Activated CD4-positive, alpha-beta memory T cell treated with anti-CD3 and anti-CD28 coated beads for 36 hours (primary cell): ENCODE measurements at regions not wholly inside any gene's neighbourhood (a gene's known extent, or its start where the extent isn't known, plus 50 kb on each side); places are given as distances from the start of the nearest gene placed in this dataset.

Experiments
- CTCF ChIA-PET: fragments of 350-600 bp; sonication (Branson Sonifier 250); formaldehyde crosslinking; loops from one replicate; lab custom pipeline; 2021; ENCODE audit warnings: antibody characterized with exemption, inconsistent platforms; lab: Charles Lee
- POLR2A ChIA-PET: fragments of 350-600 bp; sonication (Branson Sonifier 250); formaldehyde crosslinking; loops from one replicate; lab custom pipeline; 2021; ENCODE audit warnings: antibody characterized with exemption; lab: Charles Lee
- DNase-seq: peaks from one replicate; pipeline ENCODE4 v3.0.0-alpha.2; 2020
- H3K27ac Mint-ChIP-seq: one replicate; pipeline ENCODE4 v1.8.0; 2021; ENCODE audit warnings: mixed read lengths
- H3K27me3 Mint-ChIP-seq: one replicate; pipeline ENCODE4 v1.8.0; 2021; ENCODE audit warnings: mixed read lengths
- H3K36me3 Mint-ChIP-seq: one replicate; pipeline ENCODE4 v1.8.0; 2021; ENCODE audit warnings: mixed read lengths
- H3K4me1 Mint-ChIP-seq: one replicate; pipeline ENCODE4 v1.8.0; 2021; ENCODE audit warnings: low read depth, mixed read lengths
- H3K4me3 Mint-ChIP-seq: one replicate; pipeline ENCODE4 v1.8.0; 2021; ENCODE audit warnings: mild to moderate bottlenecking, mixed read lengths
- H3K9me3 Mint-ChIP-seq: one replicate; pipeline ENCODE4 v1.8.0; 2021; ENCODE audit warnings: mixed read lengths
- intact Hi-C: fragments of 100-400 bp; cut with micrococcal nuclease; formaldehyde crosslinking; loops from one replicate; pipeline ENCODE4 v1.15.1; 2023

DNA sequence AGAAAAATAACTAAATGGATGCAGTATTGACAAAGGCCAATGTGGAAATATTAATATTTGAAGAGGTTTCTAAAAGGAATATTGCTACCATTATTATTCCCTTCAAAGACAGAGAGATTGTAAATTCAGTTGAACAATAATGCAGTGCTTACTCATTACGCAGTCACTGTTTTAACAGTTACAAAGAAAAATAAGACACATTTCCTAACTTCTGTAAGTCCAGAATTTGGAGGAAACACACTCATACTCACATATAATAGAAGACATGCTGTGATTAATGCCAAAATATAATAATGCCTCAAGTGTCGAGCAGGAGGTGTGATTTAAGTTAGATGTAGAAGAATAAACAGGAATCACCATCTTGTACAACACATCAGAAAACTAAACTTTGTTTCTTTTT, 389.2 kb downstream of the FBXO15 start:
- H3K9me3 Mint-ChIP-seq = no peaks in the 10 kb centered on the region
- no peaks in the 10 kb centered on the region for H3K27me3 Mint-ChIP-seq
- no peak for DNase-seq
- ChIA-PET POLR2A (no interaction called here), CTCF (no interaction called here)
- H3K27ac Mint-ChIP-seq = no peak overlapping the region
- intact Hi-C loops = no loop called here
- no peaks in the 10 kb centered on the region for H3K4me1 Mint-ChIP-seq
- no peak overlapping the region for H3K4me3 Mint-ChIP-seq
- no peaks in the 10 kb centered on the region for H3K36me3 Mint-ChIP-seq

DNA sequence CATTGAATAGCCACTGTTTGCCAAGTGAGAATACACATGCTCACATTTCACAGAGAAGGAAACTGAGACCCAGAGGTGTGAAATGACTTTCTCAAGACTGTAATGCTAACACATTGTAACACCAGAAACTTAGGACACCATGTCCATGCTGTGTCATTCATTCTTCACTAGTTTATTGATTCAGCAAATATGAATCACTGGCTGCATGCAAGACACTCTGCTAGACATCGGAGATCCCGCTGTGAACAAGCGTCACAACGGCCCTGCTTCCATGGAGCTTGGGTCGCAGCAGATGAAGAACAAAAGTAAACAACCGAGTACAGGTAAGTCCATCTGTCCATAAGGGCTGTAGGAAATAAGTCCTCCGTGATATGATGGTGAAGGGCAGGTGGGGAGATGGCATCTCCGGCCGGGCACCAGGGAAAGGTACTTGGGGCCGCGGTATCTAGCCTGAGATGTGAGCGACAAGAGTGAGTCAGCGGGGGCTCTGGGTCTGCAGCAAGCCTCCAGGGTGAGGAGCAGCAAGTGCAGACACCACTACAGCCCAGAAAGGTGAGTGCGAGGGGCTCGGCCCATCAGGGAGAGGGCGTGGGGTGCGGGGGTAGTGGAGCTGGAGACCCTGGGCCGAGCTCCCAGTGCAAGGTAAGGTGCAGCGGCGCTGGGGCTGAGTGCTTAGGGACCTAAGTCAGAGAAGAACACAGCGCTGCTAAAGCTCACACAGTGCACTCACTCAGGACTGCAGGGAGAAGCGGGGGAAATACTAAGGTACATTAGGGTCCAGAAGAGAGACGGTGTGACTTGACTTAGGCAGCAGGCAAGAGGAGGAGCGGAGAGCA, 391.2 kb downstream of the FBXO15 start:
- intact Hi-C loops = no loop called here
- H3K9me3 Mint-ChIP-seq = no peaks in the 10 kb centered on the region
- no peaks in the 10 kb centered on the region for H3K4me1 Mint-ChIP-seq
- H3K27me3 Mint-ChIP-seq = no peaks in the 10 kb centered on the region
- H3K36me3 Mint-ChIP-seq = no peaks in the 10 kb centered on the region
- no peak overlapping the region for H3K27ac Mint-ChIP-seq
- ChIA-PET POLR2A (no interaction called here), CTCF (no interaction called here)
- DNase-seq = no peak
- no peak overlapping the region for H3K4me3 Mint-ChIP-seq

- no peak for DNase-seq
- H3K36me3 Mint-ChIP-seq = no peaks in the 10 kb centered on the region
- no peaks in the 10 kb centered on the region for H3K4me1 Mint-ChIP-seq
- no peak overlapping the region for H3K4me3 Mint-ChIP-seq
- no peaks in the 10 kb centered on the region for H3K27me3 Mint-ChIP-seq
- intact Hi-C loops = no loop called here
- H3K9me3 Mint-ChIP-seq = no peaks in the 10 kb centered on the region
- ChIA-PET CTCF (no interaction called here), POLR2A (interaction anchor here (0.5 kb wide), 1 partner anchor 8 kb away, joined by 3 read pairs; no protein-coding TSS in a partner anchor)
- no peak overlapping the region for H3K27ac Mint-ChIP-seq
These were observed 394.7 kb downstream of the FBXO15 start for GRCh38 chr18:73752965-73753364.

GRCh38 chr18:73752546-73752945, 395.1 kb downstream of the FBXO15 start:
- Mint-ChIP-seq H3K9me3 (no peaks in the 10 kb centered on the region), H3K4me1 (no peaks in the 10 kb centered on the region), H3K27ac (no peak overlapping the region), H3K4me3 (no peak overlapping the region), H3K27me3 (no peaks in the 10 kb centered on the region), H3K36me3 (no peaks in the 10 kb centered on the region)
- ChIA-PET POLR2A (interaction anchor here (0.5 kb wide), 1 partner anchor 8 kb away, joined by 3 read pairs; no protein-coding TSS in a partner anchor), CTCF (no interaction called here)
- no peak for DNase-seq
- intact Hi-C loops = no loop called here

DNA sequence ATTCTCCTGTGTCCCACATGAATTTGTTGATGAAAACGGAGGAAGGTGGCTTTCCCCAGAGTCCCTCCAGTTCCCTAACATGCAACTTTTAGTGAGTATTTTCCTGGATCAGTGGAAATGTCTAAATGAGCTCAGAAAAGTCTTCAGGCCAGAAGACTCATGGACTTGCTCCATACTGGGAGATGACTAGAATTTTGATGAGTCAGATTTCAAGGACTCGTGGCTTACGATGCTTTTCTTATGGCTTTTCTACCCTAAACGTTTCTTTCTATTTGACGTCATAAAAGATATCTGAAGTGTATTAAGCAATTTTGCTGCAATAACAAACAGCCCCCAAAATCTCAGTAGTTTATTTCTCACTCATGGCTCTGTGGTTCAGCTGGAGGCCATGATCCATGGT, 397.6 kb downstream of the FBXO15 start:
- H3K27me3 Mint-ChIP-seq = no peaks in the 10 kb centered on the region

DNA sequence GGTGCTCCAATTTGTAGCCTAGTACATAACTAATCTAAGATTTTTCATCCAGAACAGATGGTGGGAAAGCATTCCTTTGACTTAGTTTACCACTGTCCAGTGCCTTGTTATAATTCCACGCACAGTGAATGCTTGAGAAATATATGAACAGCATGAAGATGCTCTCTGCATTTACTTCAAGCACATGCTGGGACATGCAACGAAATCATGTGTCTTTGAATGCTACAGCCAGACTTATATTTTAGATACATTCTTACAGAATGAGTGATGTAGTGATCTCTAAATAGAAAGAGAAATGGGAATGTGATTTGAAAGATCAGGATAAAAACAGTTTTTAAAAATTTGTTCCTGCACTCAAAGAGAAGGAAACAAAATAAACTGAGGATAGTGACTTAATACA, 398.3 kb downstream of the FBXO15 start:
- Mint-ChIP-seq H3K4me3 (no peak overlapping the region), H3K27ac (no peak overlapping the region), H3K9me3 (no peaks in the 10 kb centered on the region), H3K27me3 (no peaks in the 10 kb centered on the region), H3K36me3 (no peaks in the 10 kb centered on the region), H3K4me1 (no peaks in the 10 kb centered on the region)
- intact Hi-C loops = no loop called here
- no peak for DNase-seq
- ChIA-PET CTCF (interaction anchor here (1.2 kb wide), 1 partner anchor 29 kb away, joined by 3 read pairs; no protein-coding TSS in a partner anchor), POLR2A (no interaction called here)

More for the DNA sequence above, 397.6 kb downstream of the FBXO15 start:
- no peak overlapping the region for H3K27ac Mint-ChIP-seq
- ChIA-PET CTCF (interaction anchor here (1.2 kb wide), 1 partner anchor 29 kb away, joined by 3 read pairs; no protein-coding TSS in a partner anchor), POLR2A (no interaction called here)
- no peaks in the 10 kb centered on the region for H3K4me1 Mint-ChIP-seq
- intact Hi-C loops = no loop called here
- no peaks in the 10 kb centered on the region for H3K9me3 Mint-ChIP-seq
- H3K4me3 Mint-ChIP-seq = no peak overlapping the region
- DNase-seq = no peak
- H3K36me3 Mint-ChIP-seq = no peaks in the 10 kb centered on the region

DNA sequence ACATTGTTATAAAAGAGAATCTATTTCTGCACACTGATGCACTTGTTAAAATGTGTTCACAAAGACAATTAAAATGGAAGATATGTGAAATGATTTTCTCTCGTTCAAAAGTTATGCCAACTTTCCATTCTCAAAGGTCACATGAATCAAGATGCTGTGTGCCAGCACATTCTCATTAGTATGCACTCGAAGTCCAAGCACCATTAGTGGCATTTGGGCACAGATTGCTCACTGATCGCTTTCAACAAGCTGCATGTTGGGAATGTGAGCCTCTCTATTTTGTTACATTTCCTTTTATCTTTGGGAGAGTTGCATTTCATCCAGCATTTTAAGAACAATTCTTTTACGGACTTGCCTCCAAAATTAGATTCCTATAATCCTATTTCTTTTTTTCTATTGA, 398.9 kb downstream of the FBXO15 start:
- CTCF ChIA-PET = no interaction called here
- no peaks in the 10 kb centered on the region for H3K4me1 Mint-ChIP-seq
- no peaks in the 10 kb centered on the region for H3K36me3 Mint-ChIP-seq
- POLR2A ChIA-PET = no interaction called here
- no peak for DNase-seq
- intact Hi-C loops = no loop called here
- no peak overlapping the region for H3K4me3 Mint-ChIP-seq
- H3K9me3 Mint-ChIP-seq = no peaks in the 10 kb centered on the region
- H3K27ac Mint-ChIP-seq = no peak overlapping the region
- no peaks in the 10 kb centered on the region for H3K27me3 Mint-ChIP-seq

- ChIA-PET POLR2A (no interaction called here), CTCF (no interaction called here)
- DNase-seq = no peak
- H3K36me3 Mint-ChIP-seq = no peaks in the 10 kb centered on the region
- no peaks in the 10 kb centered on the region for H3K9me3 Mint-ChIP-seq
- H3K4me1 Mint-ChIP-seq = no peaks in the 10 kb centered on the region
- intact Hi-C loops = no loop called here
- no peaks in the 10 kb centered on the region for H3K27me3 Mint-ChIP-seq
- no peak overlapping the region for H3K27ac Mint-ChIP-seq
- H3K4me3 Mint-ChIP-seq = no peak overlapping the region
These were observed 401.5 kb downstream of the FBXO15 start for GRCh38 chr18:73746101-73746500.

GRCh38 chr18:73742957-73743356, 404.7 kb downstream of the FBXO15 start:
- intact Hi-C loops = no loop called here
- POLR2A ChIA-PET = no interaction called here

DNA sequence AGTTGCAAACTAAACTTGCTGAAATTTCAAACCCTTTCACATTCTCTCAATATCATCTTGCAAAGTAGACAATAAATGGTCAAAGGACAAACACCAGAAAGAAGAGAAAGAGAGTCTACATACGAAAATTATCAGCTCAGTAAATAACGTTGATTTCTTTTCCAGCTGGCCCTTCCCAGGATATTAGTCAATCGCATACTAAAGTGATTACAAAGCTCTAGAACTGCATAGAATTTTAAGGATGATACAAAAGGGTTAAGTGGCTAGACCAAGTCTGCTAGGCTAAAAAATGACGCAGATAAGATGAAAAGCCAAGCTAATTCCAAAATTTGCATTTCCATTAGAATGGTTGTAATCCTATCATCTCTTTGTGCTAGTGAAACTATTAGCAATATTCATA, 405.7 kb downstream of the FBXO15 start:
- intact Hi-C loops = no loop called here
- Mint-ChIP-seq H3K27me3 (no peaks in the 10 kb centered on the region), H3K4me1 (no peaks in the 10 kb centered on the region), H3K36me3 (no peaks in the 10 kb centered on the region), H3K27ac (no peak overlapping the region), H3K4me3 (no peak overlapping the region), H3K9me3 (no peaks in the 10 kb centered on the region)
- POLR2A ChIA-PET = no interaction called here
- no peak for DNase-seq
- CTCF ChIA-PET = no interaction called here

More at GRCh38 chr18:73742957-73743356, 404.7 kb downstream of the FBXO15 start:
- Mint-ChIP-seq H3K27ac (no peak overlapping the region), H3K9me3 (no peaks in the 10 kb centered on the region), H3K4me3 (no peak overlapping the region), H3K4me1 (no peaks in the 10 kb centered on the region), H3K36me3 (no peaks in the 10 kb centered on the region), H3K27me3 (no peaks in the 10 kb centered on the region)
- no peak for DNase-seq
- CTCF ChIA-PET = no interaction called here

- POLR2A ChIA-PET = no interaction called here
- H3K4me3 Mint-ChIP-seq = no peak overlapping the region
- no peaks in the 10 kb centered on the region for H3K9me3 Mint-ChIP-seq
- no peak for DNase-seq
- H3K27me3 Mint-ChIP-seq = no peaks in the 10 kb centered on the region
- no peaks in the 10 kb centered on the region for H3K4me1 Mint-ChIP-seq
- no peaks in the 10 kb centered on the region for H3K36me3 Mint-ChIP-seq
- intact Hi-C loops = no loop called here
- no peak overlapping the region for H3K27ac Mint-ChIP-seq
- CTCF ChIA-PET = interaction anchor here (0.6 kb wide), 1 partner anchor 203 kb away, joined by 3 read pairs; no protein-coding TSS in a partner anchor
These were observed 408.5 kb downstream of the FBXO15 start for GRCh38 chr18:73739098-73739497.

DNA sequence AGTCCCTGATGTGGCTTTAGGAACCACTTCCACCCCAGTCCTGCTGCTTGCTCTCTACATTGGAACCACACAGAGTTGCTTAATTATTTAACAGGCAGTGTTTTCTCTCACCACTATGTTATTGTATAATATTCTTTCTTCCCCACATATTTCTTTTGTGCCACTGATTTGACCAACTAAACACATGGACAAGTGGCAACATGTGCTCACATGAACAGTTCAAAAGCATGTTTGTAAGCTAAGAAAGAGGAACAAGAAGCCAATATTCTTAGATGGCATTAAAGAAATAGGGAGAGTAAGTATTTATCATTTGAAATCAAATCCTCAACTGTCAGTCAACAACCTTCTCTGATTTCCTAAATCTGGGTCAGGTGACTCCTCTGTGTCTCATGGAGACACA, 409.6 kb downstream of the FBXO15 start:
- ChIA-PET CTCF (no interaction called here), POLR2A (no interaction called here)
- intact Hi-C loops = no loop called here
- H3K9me3 Mint-ChIP-seq = no peaks in the 10 kb centered on the region
- DNase-seq = no peak
- H3K27ac Mint-ChIP-seq = no peak overlapping the region
- no peaks in the 10 kb centered on the region for H3K36me3 Mint-ChIP-seq
- no peaks in the 10 kb centered on the region for H3K4me1 Mint-ChIP-seq
- H3K27me3 Mint-ChIP-seq = no peaks in the 10 kb centered on the region
- H3K4me3 Mint-ChIP-seq = no peak overlapping the region

DNA sequence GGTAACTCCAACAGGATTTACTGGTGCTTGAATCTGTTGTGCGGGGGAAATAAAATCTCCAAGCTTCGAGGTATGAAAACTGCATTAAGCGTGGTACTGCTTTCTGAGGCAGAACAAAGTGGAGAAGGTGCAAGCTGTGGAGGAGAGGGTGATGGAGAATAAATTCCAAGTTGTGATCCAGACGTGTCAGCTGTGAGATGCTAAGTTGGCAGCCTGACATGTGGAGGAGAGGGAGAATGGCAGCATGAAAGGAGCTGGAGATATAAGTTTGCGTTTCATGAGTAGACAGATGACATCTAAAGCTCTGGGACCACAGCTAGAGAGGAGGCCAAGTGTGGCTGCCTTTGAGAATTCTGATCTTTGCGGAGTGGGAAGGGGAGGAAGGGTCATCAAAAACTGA, 411.8 kb downstream of the FBXO15 start:
- H3K27ac Mint-ChIP-seq = no peak overlapping the region
- H3K4me1 Mint-ChIP-seq = no peaks in the 10 kb centered on the region
- no peaks in the 10 kb centered on the region for H3K27me3 Mint-ChIP-seq
- H3K36me3 Mint-ChIP-seq = no peaks in the 10 kb centered on the region
- no peak for DNase-seq
- H3K9me3 Mint-ChIP-seq = peaks cover 2% of the 10 kb centered on the region
- intact Hi-C loops = no loop called here
- CTCF ChIA-PET = no interaction called here
- POLR2A ChIA-PET = no interaction called here
- H3K4me3 Mint-ChIP-seq = no peak overlapping the region
